Frontal cortex (tissue), 3 donors: ENCODE measurements at regions not wholly inside any gene's neighbourhood (a gene's known extent, or its start where the extent isn't known, plus 50 kb on each side); places are given as distances from the start of the nearest gene placed in this dataset.
"Not testable (repeated sequence)": the region's sequence is repeated elsewhere in the genome, so short reads cannot be mapped to it uniquely, and the experiment has no call there.

ENCODE experiments used
- DNase-seq, 2 donors: peaks; one replicate each; pipeline ENCODE4 v3.0.0; 2012; ENCODE audit warnings: low spot score in 2 of 2
- FAIRE-seq: peaks from 2 replicates; lab custom pipeline; 2012; peaks lifted over from hg19 to GRCh38; lab: Jason Lieb, UNC
- donor health status: control.
- donor health status: control.
- donor health status: control.

DNA sequence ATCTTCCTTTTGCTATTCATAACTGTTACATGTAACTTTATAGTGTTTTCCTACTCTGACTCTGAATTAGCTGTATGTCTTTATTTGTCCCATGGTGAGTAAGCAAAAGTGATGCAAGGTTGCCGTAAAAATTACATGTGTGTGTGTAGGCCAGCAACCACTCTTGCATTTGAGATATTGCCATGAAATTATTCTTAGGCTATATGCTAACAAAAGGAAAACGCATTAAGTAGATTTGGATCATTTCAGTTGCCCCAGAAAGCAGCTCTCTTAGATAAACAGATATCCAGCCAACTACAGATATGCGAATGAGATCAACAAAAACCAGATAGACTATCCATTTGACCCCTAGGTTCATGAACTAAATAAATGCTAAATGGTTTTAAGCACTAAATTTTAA is 73.6 kb downstream of the CYLC2 start:
- no peak for DNase-seq
- no peak for FAIRE-seq

DNA sequence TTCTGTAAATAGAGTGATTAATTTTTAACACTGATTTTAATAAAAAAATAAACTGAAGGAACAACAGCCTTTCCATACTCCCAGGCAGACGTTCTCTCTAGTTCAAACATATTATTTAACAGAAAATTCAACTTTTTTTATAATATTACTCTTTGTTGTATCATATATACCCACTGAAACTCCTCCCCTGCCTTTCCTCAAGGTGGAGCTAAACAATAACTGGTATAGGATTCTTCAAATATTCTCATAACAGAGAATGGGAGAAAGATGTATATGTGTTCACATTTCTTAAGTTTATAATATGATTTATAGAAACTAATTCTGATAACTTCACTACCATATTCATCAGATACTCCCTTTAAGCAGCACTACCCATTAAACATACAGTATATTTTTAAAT is 83.4 kb downstream of the CYLC2 start:
- FAIRE-seq = no peak
- no peak for DNase-seq

DNA sequence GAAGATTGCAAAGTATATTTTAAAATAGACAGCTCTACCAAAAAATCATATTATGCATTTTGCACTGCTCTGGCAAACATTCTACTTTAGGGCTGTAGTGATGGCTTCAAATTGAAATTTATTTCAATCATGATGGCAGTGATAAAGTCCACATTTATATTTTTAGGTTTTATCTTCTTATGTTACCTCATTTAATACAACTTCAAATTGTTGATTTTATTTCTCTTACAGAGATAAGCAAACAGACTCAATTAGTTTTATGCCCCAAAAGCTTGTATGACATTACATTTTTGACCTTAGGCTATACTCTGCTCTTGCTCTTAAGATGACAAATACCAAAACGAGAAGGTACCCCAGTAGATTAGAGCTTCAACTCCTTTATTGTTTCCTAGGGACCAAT is 87.4 kb downstream of the CYLC2 start:
- no peak for FAIRE-seq
- no peak for DNase-seq

DNA sequence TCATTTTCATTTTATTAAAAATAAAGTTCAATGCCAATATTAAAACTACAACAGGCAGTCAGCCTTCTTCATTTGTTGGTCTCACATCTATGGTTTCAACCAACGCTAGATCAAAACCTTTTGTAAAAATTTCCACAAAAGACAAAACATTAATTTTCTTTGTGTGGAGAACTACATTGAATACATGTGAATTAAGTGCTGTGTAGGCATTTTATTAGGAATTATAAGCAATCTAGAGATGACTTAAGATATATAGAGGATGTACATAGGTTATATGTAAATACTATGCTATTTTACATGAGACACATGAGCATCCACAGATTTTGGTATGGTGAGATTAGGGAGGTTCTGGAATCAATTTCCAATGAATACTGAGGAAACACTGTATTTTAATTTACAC is 94.2 kb downstream of the CYLC2 start:
- DNase-seq (no peak), FAIRE-seq (no peak)

DNA sequence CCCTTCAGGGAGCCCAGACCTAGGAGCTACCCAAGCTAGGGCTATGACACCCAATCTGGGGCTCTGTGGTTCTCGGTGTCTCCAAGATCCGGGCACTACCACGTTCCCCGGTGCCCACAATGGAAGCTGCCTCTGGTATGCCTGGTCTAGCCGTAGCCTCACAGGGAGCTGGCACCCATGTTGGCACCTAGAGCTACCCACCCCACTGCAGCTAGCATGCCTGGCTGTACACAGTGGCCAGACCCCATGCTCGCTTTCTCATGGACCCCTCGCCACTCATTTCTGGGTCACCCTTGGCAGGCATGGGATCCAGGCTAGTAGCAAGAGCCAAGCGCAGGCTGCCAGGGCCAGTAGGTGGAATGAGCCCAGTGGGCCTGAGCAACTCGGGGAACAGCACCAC is 109.0 kb downstream of the CYLC2 start:
- FAIRE-seq (no peak), DNase-seq (no peak)

DNA sequence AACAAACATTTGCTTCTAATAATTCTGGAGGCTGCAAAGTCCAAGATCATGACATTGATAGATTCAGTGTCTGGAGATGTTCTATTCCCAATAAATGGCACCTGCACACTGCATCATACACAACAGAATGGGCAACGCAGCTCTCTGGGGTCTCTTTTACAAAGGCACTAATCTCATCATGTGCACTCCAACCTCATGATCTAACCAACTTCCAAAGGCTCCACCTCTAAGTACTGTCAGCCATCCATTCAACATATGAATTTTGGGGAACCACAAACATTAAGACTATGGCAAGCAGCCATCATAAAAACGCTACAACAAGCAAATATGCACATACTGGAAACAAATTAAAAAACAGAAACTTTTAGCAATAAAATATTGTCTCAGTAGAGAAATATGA is 121.1 kb downstream of the CYLC2 start:
- DNase-seq (no peak), FAIRE-seq (no peak)

DNA sequence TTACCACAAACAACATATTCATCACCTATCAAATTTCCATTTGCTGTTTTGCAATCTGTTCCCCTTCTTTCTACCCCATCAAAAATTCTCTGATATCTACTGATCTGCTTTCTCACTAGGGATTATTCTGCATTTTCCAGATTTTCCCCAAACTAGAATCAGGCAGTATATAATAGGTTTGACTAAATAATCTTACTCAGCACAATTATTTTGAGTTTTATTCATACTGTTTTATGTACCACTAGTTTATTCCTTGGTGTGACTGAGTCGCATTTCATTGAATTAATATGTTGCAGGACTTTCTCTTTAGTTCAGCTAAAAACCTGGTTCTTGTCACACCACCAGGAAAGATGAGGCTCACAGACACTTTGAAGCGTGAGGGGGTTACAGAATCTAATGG is 131.4 kb downstream of the CYLC2 start:
- FAIRE-seq = no peak

DNA sequence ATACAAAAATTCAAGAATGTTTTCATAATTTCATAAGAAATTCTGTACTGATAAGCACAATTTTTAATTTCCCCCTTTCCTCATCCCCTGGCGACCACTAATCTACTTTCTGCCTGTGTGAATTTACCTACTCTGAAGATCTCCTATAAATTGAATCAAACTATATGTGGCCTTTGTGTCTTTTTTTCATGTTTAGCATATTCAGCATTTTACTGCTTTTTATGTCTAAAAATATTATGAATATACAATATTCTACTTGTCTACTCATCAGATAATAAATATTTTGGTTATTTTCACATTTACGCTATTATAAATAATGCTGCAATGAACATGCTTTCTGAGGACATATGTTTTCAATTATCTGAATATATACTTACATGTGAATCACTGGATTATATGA is 144.8 kb downstream of the CYLC2 start:
- no peak for FAIRE-seq
- no peak for DNase-seq

More for the DNA sequence above, 131.4 kb downstream of the CYLC2 start:
- DNase-seq = no peak

DNA sequence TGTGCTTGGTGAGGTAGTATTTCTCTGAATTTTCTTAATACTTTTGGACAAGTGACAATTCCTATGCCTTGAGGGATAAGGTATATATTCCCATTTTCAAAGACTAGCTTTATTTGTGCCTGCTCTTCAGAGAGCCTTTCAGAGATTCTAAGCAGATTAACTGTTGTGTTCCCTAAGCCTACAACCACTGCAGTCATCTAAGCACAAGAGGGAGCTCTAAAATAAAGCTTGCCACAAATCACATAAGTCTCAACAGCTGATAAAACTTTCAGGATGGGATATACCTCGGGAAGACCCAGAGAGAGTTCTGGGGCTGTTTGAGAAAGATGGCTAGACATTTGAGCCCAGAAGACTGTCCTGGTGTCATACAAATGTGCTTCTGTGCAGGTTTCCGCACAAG is 157.3 kb downstream of the CYLC2 start:
- DNase-seq (no peak), FAIRE-seq (no peak)

DNA sequence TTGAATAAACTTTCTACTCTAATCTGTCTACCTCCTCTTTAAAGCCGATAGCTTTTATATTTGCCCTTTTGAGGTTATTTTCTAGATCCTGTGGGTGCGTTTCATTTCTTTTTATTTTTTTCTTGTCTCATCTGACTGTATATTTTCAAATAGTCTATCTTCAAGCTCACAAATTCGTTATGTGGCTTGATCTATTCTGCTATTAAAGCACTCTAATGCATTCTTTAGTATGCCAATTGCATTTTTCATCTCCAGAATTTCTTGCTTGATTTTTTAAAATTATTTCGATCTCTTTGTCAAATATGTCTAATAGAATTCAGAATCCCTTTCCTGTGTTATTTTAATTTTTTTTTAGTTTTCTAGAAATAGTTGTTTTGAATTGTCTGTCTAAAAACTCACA is 172.4 kb downstream of the CYLC2 start:
- no peak for FAIRE-seq
- DNase-seq = no peak

DNA sequence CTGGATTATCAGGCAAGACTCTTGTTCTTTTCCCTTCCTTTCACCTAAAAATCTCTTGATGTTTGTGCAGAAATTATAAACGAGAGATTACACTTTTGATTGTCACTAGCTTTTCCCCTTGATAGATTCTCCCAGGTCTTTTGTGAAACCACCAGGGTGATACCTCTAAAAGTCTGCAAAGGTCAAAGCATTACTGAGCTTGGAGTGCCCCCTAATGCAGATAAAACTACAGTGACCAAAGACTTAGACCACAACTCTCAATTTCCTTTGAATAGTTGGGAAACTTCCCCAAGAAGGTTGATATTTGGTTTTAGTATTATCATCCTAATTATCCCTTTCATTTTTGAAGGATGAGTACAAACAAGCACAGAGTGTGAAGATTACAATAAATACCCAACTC is 173.1 kb downstream of the CYLC2 start:
- no peak for FAIRE-seq
- DNase-seq = no peak

DNA sequence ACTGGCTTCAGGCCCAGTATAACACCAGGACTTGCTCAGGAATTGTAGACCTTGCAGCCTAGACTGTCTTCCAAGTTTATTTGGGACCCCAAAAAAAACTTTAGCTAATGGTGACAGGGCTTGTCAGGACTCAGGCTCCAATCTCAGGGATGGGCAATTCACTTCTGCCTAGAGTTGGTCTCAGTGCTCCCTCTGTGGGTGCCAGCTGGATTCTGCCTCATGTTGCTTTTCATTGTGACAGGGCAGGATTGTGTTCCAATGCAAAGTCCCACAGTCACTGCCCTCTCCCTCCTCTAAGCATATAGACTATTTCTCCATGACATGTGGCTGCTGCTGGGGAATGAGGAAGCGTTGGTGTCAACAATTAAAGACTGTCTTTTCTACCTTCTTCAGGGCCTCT is 174.7 kb downstream of the CYLC2 start:
- DNase-seq = no peak
- FAIRE-seq = no peak

DNA sequence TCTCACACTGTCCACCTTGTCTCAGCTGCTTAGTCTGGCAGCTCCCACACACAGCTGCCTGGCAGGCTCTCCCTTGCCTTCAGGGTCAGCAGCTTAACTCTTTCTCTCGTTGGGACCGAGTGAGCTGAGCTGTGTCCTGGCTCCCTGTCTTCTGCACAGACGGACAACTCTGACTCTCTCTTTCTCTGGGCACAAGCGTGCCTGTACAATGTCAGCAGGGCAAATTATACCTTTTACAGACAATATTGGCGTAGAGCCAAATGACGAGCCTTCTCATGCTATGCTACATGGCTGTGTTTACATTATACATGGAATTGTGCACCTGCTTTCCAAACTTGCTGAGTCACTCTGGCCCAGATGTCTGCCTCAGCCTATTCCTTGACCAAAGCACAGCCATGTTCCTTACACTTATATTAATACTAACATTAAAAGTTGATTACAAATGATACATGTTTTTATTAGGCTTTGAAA is 188.6 kb downstream of the CYLC2 start:
- DNase-seq (no peak), FAIRE-seq (no peak)

DNA sequence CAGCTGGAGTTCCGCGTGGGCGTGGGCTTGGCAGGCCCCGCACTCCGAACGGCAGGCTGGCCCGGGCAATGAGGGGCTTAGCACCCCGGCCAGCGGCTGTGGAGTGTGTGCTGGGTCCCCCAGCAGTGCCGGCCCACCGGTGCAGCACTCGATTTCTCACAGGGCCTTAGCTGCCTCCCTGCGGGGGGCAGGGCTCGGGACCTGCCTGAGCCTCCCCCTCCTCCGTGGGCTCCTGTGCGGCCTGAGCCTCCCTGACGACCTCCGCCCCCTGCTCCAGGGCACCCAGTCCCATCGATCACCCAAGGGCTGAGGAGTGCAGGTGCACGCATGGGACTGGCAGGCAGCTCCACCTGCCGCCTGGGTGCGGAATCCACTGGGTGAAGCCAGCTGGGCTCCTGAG is 191.8 kb downstream of the CYLC2 start:
- DNase-seq (no peak), FAIRE-seq (no peak)

DNA sequence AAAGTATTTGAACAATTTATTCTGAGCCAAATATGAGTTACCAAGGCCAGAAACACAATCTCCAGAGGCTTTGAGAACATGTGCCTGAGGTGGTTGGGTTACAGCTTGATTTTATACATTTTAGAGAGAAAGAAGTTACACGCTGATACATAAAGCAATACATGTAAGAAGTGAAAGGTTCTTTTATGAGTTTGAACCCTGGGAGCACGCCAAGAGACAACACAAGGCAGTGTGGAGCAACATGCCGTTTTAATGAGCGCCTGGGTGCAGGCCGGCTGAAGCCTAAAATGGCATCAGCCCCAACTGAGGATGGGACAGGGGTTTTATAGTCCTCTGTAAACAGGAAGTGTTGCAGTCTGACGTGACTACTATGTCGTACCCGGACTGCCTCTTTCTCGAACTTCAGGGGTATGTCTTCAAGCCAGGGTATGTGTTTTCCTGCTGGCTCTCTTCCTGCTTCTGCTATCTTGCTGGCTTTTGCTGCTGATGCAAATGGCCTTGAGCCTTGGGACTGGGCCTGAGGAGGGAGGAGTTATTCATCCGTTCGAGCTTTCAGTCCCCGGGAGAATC is 193.7 kb downstream of the CYLC2 start:
- no peak for FAIRE-seq
- no peak for DNase-seq

DNA sequence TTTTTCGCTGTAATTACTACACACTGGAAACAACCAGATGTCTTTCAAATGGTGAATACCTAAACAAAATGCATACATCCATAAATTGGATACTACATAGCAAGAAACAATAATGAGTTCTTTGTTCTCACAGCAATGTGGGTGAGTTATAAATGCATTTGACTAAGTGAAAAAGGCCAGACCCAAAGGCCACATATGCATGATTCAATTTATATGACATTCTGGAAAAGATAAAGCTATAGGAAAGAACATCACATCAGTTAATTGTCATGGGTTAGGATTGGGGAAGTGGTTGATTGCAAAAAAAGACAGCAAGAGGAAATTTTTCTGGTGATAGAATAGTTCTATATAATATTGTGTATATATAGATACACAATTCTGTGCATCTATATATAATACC is 198.9 kb downstream of the CYLC2 start:
- no peak for DNase-seq
- no peak for FAIRE-seq

DNA sequence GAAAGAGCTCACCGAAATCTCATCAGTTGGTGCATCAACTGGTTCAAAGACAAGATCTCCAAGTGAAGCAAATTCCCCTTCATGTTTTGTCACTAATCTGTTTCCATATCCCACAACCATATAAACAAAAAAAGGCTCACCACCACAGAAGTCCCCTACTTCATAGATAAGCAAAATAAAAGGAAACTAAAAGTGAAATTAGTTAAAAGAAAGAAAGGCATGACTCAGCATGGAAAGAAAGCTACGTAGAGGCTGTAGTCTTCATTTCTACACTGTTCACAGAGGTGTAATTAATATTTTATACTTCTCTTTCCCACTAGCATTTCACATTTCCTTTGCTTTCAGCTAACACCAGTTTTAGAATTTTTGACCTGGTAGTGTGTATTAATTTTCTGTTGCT is 208.0 kb downstream of the CYLC2 start:
- FAIRE-seq = no peak
- no peak for DNase-seq

DNA sequence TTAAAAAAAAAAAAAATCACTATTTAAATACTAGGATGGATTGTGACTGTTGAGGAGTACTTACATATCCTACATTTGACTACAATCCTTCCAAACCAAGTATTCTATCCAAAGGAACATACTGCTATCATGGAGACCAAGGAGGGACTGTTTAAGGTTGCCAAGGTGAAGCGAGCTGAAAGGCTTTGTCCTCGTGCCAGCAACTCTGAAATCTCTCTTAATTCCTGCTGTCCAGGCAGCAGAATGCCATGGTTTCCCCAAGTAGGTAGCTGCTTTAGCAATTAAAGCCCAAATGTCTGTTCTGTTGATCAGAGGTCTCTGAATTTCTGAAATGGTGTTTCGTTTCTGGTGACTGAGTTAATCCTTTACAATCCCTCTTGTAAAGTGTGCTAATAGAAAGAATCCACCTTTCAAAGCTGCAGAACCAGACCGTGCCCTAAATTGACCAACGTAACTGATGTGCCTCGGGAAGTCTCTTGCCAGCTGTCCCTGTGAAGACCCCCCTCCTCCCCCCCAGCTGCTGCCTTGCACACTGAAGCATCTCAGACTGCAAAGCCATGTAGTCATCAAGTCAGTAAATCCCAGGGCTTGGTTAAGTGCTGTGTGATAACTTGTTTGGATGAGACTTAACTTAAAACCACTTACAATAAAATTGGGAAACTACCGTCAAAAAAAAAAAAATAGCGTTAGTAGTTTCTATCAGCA is 210.9 kb downstream of the CYLC2 start:
- not testable (repeated sequence) for FAIRE-seq, DNase-seq

DNA sequence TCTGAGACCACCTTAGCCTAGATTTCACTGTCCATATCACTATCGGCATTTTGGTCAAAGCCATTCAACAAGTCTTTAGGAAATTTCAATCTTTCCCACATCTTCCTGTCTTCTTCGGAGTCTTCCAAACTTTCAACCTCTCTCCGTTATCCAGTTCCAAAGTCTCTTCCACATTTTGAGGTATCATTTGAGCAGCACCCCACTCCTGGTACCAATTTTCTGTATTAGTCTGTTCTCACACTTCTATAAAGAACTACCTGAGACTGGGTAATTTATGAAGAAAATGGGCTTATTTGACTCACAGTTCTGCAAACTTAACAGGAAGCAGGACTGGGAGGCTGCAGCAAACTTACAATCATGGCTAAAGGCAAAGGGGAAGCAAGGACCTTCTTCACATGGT is 215.5 kb downstream of the CYLC2 start:
- FAIRE-seq (no peak), DNase-seq (no peak)

DNA sequence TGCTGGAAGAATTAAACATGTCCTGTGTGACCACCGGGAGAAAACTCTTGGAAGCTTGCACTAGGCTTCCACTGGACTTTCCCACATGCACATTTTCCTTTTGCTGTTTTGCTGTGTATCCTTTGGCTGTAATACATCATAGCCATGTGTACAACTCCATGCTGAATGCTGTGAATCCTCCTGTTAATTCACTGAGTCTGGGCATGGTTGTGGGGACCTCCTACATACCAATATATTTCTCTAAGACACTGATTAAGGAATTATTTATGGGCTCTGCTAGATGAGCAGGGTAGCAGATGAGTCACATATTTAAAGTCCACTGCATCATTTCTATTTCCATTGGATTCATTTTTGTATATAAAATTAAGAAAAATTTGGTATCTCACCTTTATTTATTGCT is 220.1 kb downstream of the CYLC2 start:
- FAIRE-seq (no peak), DNase-seq (no peak)

DNA sequence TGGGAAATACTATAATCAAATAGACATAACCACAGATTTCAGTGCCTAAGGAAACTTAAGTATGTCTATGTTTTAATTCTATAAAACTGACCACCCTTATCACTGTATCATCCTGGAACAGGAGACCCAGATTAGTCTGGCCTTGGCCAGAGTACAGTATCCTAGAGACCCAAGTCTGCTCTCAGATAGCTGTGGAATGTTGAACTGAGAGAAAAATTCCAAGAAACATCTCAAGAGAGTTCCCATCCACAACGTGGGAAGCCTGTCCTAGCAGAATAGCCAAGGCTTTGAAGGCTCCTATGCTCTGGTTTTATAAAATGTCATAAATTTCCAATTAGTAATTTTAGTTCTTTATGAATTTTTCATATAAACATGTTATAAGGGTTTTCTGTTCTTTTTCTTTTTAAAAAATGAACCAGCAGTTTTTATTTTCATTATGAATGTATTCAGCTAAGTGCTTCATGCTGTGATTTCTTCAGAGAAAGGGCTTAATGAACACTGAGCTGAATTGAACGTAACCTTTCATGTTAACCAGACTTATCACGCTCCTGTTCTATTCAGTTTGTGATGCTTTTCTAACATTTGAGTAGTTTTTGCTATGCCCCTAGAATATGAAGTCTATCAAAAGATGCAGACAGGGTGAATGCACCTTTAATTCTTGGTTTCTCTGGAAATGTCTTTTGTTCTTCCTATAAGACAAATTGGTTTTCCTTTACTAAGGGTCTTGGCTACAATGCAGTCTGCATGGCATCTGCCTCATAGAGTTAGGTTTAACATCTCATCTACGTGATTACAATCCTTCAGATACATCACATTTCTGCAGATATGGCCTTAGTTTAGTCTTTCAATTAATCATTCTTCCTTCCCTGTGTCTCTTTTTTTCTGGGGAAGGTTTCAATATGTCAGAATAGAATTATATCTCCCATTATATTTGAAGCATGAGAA is 230.8 kb downstream of the CYLC2 start:
- FAIRE-seq (no peak), DNase-seq (no peak)
